Upper lobe of left lung (tissue), 4 donors: ENCODE measurements at regions not wholly inside any gene's neighbourhood (a gene's known extent, or its start where the extent isn't known, plus 50 kb on each side); places are given as distances from the start of the nearest gene placed in this dataset.

Source experiments
- EP300 ChIP-seq, 4 donors: sonication (generic); formaldehyde crosslinking; IDR thresholded peaks; one replicate each; pipeline ENCODE4 v1.5.1; 2017; ENCODE audit warnings: antibody characterized with exemption in 4 of 4, control low read depth in 2 of 4
- POLR2A ChIP-seq, 4 donors: fragments of 450-650 bp; IDR thresholded peaks; one replicate each; pipeline ENCODE4 v1.5.1; 2016 to 2017; ENCODE audit warnings: antibody characterized with exemption in 4 of 4, mild to moderate bottlenecking in 2 of 4
- POLR2AphosphoS5 ChIP-seq, 2 donors: sonication (generic); formaldehyde crosslinking; IDR thresholded peaks; one replicate each; pipeline ENCODE4 v1.5.1; 2017; ENCODE audit warnings: antibody characterized with exemption in 2 of 2
- TF ChIP-seq, protein P1 (sequence below), 6 experiments: fragments of 450-650 bp in 4 of 6; fragments of 200-600 bp in 2 of 6; sonication (generic) in 2 of 6; IDR thresholded peaks; one replicate each; pipeline ENCODE4 v1.5.1; 2016 to 2019; ENCODE audit warnings: antibody characterized with exemption in 6 of 6

DNA sequence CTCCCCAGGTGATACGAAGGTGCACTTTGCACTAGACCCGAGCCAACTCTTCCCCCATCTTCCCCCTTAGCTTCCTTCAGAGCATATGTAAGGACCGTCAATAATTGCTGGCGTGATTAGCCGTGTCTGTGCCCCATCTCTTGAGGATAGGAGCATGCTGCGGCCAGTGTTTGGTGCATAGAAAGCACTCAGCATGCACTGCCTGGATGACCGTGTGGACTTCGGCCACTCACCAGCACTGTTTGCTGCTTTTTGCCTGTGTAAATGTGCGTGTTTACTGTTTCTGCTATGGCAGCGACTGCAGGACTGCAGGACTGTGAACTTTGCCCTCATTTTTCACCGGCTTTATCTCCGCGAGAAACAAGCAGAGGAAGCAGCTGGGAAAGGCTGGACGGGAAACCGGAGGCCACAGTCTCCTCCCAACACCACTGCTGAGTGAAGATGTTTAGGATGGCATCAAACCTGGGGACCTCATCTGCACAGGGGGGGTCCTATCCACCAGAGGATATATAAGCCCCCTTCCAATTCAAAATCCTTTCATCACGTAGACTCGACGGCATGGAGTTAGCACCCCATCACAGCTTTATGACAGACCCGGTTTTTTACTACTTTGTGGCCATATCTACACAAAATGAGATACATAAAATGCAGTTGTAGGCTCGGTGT lies 150.6 kb upstream of the AFDN start:
- TF ChIP-seq, protein P1, sequence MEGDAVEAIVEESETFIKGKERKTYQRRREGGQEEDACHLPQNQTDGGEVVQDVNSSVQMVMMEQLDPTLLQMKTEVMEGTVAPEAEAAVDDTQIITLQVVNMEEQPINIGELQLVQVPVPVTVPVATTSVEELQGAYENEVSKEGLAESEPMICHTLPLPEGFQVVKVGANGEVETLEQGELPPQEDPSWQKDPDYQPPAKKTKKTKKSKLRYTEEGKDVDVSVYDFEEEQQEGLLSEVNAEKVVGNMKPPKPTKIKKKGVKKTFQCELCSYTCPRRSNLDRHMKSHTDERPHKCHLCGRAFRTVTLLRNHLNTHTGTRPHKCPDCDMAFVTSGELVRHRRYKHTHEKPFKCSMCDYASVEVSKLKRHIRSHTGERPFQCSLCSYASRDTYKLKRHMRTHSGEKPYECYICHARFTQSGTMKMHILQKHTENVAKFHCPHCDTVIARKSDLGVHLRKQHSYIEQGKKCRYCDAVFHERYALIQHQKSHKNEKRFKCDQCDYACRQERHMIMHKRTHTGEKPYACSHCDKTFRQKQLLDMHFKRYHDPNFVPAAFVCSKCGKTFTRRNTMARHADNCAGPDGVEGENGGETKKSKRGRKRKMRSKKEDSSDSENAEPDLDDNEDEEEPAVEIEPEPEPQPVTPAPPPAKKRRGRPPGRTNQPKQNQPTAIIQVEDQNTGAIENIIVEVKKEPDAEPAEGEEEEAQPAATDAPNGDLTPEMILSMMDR (IDR thresholded peaks at IDR 0.05): no peak
- TF ChIP-seq POLR2AphosphoS5 (IDR thresholded peaks at IDR 0.05) (peak; percentile 68 to 77), POLR2A (IDR thresholded peaks at IDR 0.05) (no peak), EP300 (IDR thresholded peaks at IDR 0.05) (peak in 3 of 4 donors; percentile 42 to 81 (median 78))
